Adrenal gland (tissue), 9 donors: ENCODE measurements at regions not wholly inside any gene's neighbourhood (a gene's known extent, or its start where the extent isn't known, plus 50 kb on each side); places are given as distances from the start of the nearest gene placed in this dataset.

ENCODE experiments used
- DNase-seq, 7 donors: peaks; one replicate each; pipeline ENCODE4 v3.0.0-alpha.2; 2019 to 2020
- H3K27ac ChIP-seq, 5 donors: fragments of 200-600 bp; sonication (generic) in 4 of 5; 1 replicate in 3 of 5; 2 replicates in 2 of 5; pipeline versions ENCODE4 v1.5.1 to v1.8.0; 2016 to 2020; ENCODE audit warnings: mild to moderate bottlenecking in 1 of 5
- H3K27me3 ChIP-seq: fragments of 200-600 bp; 2 replicates; pipeline ENCODE4 v1.8.0; 2021
- H3K36me3 ChIP-seq, 2 donors: fragments of 200-600 bp; replicated peaks in 1 of 2; 1 replicate in 1 of 2; 2 replicates in 1 of 2; pipeline versions ENCODE4 v1.5.1 to v1.8.0; 2018 to 2022
- H3K4me1 ChIP-seq, 2 donors: fragments of 200-600 bp; replicated peaks in 1 of 2; 1 replicate in 1 of 2; 2 replicates in 1 of 2; pipeline versions ENCODE4 v1.5.1 to v1.8.0; 2018 to 2021
- H3K4me3 ChIP-seq, 4 donors: fragments of 200-600 bp; sonication (generic) in 3 of 4; one replicate each; pipeline ENCODE4 v1.5.1; 2016 to 2018
- H3K9me3 ChIP-seq, 3 donors: fragments of 200-600 bp; sonication (generic) in 1 of 3; replicated peaks in 1 of 3; 1 replicate in 2 of 3; 2 replicates in 1 of 3; pipeline versions ENCODE4 v1.5.1 to v1.8.0; 2016 to 2021
- POLR2A ChIP-seq, 2 donors: fragments of 450-650 bp; IDR thresholded peaks; one replicate each; pipeline ENCODE4 v1.6.1; 2017; ENCODE audit warnings: antibody characterized with exemption in 2 of 2, mild to moderate bottlenecking in 2 of 2, moderate library complexity in 1 of 2
- WGBS, 4 donors: extraction: QIAGEN DNeasy Blood & Tissue Kit in 2 of 4; methylation state at CpG; one replicate each; pipeline versions ENCODE4 v1.1.5 to v1.1.7; 2013 to 2017; 5-methylcytosine and 5-hydroxymethylcytosine counted together
- intact Hi-C, 2 donors: fragments of 100-400 bp; cut with DNase I; formaldehyde crosslinking; loops; one replicate each; pipeline versions ENCODE4 v1.14.1 to v1.15.0; 2022 to 2023
- TF ChIP-seq, protein P1 (sequence below), 6 experiments: fragments of 450-650 bp in 4 of 6; fragments of 200-600 bp in 2 of 6; sonication (generic) in 1 of 6; IDR thresholded peaks; 1 replicate in 5 of 6; 2 replicates in 1 of 6; pipeline versions ENCODE4 v1.5.1 to v1.8.0; 2016 to 2021; ENCODE audit warnings: antibody characterized with exemption in 6 of 6, mild to moderate bottlenecking in 2 of 6, moderate library complexity in 1 of 6
- donor health status: healthy with polysubstance abuse.
- donor health status: Bipolar disorder and iron deficiency.
- donor health status: DM: yes; HTN: yes; CAD: no.
- donor health status: DM: no; HTN: no; CAD: no.
- donor health status: DM: no; HTN: no; CAD: no.

- H3K4me1 ChIP-seq: no peaks in the 10 kb centered on the region
- intact Hi-C loops: no loop called here
- H3K9me3 ChIP-seq: no peaks in the 10 kb centered on the region
- 62 to 85% (median 77%) methylated on average over 3 of the region's 3 CpGs for WGBS, 4 donors
- no peak for DNase-seq
- TF ChIP-seq, protein P1, sequence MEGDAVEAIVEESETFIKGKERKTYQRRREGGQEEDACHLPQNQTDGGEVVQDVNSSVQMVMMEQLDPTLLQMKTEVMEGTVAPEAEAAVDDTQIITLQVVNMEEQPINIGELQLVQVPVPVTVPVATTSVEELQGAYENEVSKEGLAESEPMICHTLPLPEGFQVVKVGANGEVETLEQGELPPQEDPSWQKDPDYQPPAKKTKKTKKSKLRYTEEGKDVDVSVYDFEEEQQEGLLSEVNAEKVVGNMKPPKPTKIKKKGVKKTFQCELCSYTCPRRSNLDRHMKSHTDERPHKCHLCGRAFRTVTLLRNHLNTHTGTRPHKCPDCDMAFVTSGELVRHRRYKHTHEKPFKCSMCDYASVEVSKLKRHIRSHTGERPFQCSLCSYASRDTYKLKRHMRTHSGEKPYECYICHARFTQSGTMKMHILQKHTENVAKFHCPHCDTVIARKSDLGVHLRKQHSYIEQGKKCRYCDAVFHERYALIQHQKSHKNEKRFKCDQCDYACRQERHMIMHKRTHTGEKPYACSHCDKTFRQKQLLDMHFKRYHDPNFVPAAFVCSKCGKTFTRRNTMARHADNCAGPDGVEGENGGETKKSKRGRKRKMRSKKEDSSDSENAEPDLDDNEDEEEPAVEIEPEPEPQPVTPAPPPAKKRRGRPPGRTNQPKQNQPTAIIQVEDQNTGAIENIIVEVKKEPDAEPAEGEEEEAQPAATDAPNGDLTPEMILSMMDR (IDR thresholded peaks at IDR 0.05): no peak
- TF ChIP-seq POLR2A (IDR thresholded peaks at IDR 0.05): no peak
- H3K27ac ChIP-seq: no peak overlapping the region
- no peaks in the 10 kb centered on the region for H3K36me3 ChIP-seq
- no peaks in the 10 kb centered on the region for H3K27me3 ChIP-seq
- no peak overlapping the region for H3K4me3 ChIP-seq
Measured at GRCh38 chr5:58185801-58186200, 274.1 kb downstream of the PLK2 start.

- no peaks in the 10 kb centered on the region for H3K36me3 ChIP-seq
- intact Hi-C loops: no loop called here
- no peaks in the 10 kb centered on the region for H3K9me3 ChIP-seq
- 83 to 90% (median 89%) methylated on average over 2 of the region's 2 CpGs for WGBS, 4 donors
- no peaks in the 10 kb centered on the region for H3K4me1 ChIP-seq
- H3K27ac ChIP-seq: no peak overlapping the region
- H3K4me3 ChIP-seq: no peak overlapping the region
- DNase-seq: no peak
- TF ChIP-seq POLR2A (IDR thresholded peaks at IDR 0.05): no peak
- TF ChIP-seq, protein P1 (IDR thresholded peaks at IDR 0.05): no peak
- no peaks in the 10 kb centered on the region for H3K27me3 ChIP-seq
Measured at GRCh38 chr5:58185397-58185796, 274.5 kb downstream of the PLK2 start.

GRCh38 chr5:58184910-58185309 is 275.0 kb downstream of the PLK2 start:
- DNase-seq: no peak
- Histone ChIP-seq H3K4me3 (no peak overlapping the region), H3K27me3 (no peaks in the 10 kb centered on the region), H3K36me3 (no peaks in the 10 kb centered on the region), H3K4me1 (no peaks in the 10 kb centered on the region), H3K27ac (no peak overlapping the region), H3K9me3 (no peaks in the 10 kb centered on the region)
- 73 to 92% (median 81%) methylated on average over 2 of the region's 2 CpGs for WGBS, 4 donors
- intact Hi-C loops: no loop called here
- TF ChIP-seq, protein P1 (IDR thresholded peaks at IDR 0.05): no peak
- TF ChIP-seq POLR2A (IDR thresholded peaks at IDR 0.05): no peak

DNA sequence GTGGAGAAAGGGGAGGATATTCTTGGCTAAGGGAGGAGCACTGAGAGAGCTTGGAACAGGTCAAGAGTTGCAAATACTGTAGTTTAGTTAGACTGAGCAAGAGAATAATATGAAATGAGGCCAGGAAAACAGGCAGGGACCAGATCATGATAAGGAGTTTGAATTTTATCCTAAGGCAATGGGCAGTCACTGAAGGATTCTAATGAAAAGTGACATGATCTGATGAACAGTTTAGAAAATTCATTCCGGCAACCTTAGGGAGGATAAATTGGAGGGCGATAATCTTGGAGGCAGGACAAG is 276.1 kb downstream of the PLK2 start:
- intact Hi-C loops: no loop called here
- Histone ChIP-seq H3K27ac (no peak overlapping the region), H3K27me3 (no peaks in the 10 kb centered on the region), H3K9me3 (no peaks in the 10 kb centered on the region), H3K4me3 (no peak overlapping the region), H3K36me3 (no peaks in the 10 kb centered on the region), H3K4me1 (no peaks in the 10 kb centered on the region)
- 77 to 91% (median 88%) methylated on average over 2 of the region's 2 CpGs for WGBS, 4 donors
- TF ChIP-seq, protein P1 (IDR thresholded peaks at IDR 0.05): no peak
- DNase-seq: no peak
